Ovary (tissue), 7 donors: ENCODE measurements at regions not wholly inside any gene's neighbourhood (a gene's known extent, or its start where the extent isn't known, plus 50 kb on each side); places are given as distances from the start of the nearest gene placed in this dataset.

Experiments
- DNase-seq, 5 donors: peaks; one replicate each; pipeline ENCODE4 v3.0.0-alpha.2; 2019 to 2020
- H3K27ac ChIP-seq, 2 donors: fragments of 200-600 bp; one replicate each; pipeline versions ENCODE4 v1.5.1 to v1.8.0; 2019 to 2022
- H3K27me3 ChIP-seq: fragments of 200-600 bp; one replicate; pipeline ENCODE4 v1.8.0; 2022
- H3K36me3 ChIP-seq: fragments of 200-600 bp; sonication (generic); one replicate; pipeline ENCODE4 v1.5.1; 2019
- H3K4me1 ChIP-seq: one replicate; pipeline ENCODE4 v1.8.1; 2013; ENCODE audit warnings: mild to moderate bottlenecking, moderate library complexity; ENCODE audit not compliant: insufficient read depth
- H3K4me3 ChIP-seq: fragments of 200-600 bp; sonication (generic); one replicate; pipeline ENCODE4 v1.5.1; 2017
- H3K9me3 ChIP-seq, 2 donors: fragments of 200-600 bp in 1 of 2; sonication (generic) in 1 of 2; one replicate each; pipeline versions ENCODE4 v1.5.1 to v1.8.1; 2013 to 2019; ENCODE audit warnings: mild to moderate bottlenecking in 1 of 2, moderate library complexity in 1 of 2
- CTCF ChIP-seq, 3 donors: fragments of 450-650 bp in 2 of 3; fragments of 200-600 bp in 1 of 3; IDR thresholded peaks; one replicate each; pipeline versions ENCODE4 v1.5.1 to v1.8.0; 2016 to 2022; ENCODE audit warnings: antibody characterized with exemption in 3 of 3, mild to moderate bottlenecking in 1 of 3
- EP300 ChIP-seq: sonication (generic); formaldehyde crosslinking; IDR thresholded peaks from one replicate; pipeline ENCODE4 v1.6.1; 2017; ENCODE audit warnings: antibody characterized with exemption
- POLR2A ChIP-seq: fragments of 450-650 bp; IDR thresholded peaks from one replicate; pipeline ENCODE4 v1.6.1; 2017; ENCODE audit warnings: antibody characterized with exemption, mild to moderate bottlenecking, moderate library complexity
- WGBS, 3 donors: extraction: QIAGEN DNeasy Blood & Tissue Kit in 1 of 3; methylation state at CpG; one replicate each; pipeline versions ENCODE4 v1.1.5 to v1.1.7; 2013 to 2017; 5-methylcytosine and 5-hydroxymethylcytosine counted together
- intact Hi-C, 4 donors: fragments of 100-400 bp; cut with DNase I; formaldehyde crosslinking; loops; one replicate each; pipeline versions ENCODE4 v1.11.0 to v1.15.1; 2022 to 2023
- donor health status: DM: no; HTN: no; CAD: no; lungs with moderate emphysema.
- donor health status: DM: no; HTN: no; CAD: no.
- donor health status: Bipolar disorder and iron deficiency.
- donor health status: DM: no; HTN: no; CAD: no.
- donor health status: DM: yes; HTN: yes; CAD: no.

- WGBS, 3 donors: 67 to 76% (median 70%) methylated on average over 6 of the region's 6 CpGs
- TF ChIP-seq POLR2A (no peak), EP300 (no peak), CTCF (IDR thresholded peaks at IDR 0.05) (no peak)
- H3K4me1 ChIP-seq: no peaks in the 10 kb centered on the region
- H3K27me3 ChIP-seq: no peaks in the 10 kb centered on the region
- no peak for DNase-seq
- H3K27ac ChIP-seq: no peak overlapping the region
- H3K4me3 ChIP-seq: no peak overlapping the region
- H3K9me3 ChIP-seq: no peaks in the 10 kb centered on the region
- no peaks in the 10 kb centered on the region for H3K36me3 ChIP-seq
- intact Hi-C loops: no loop called here
Measured at GRCh38 chr16:65867276-65867960, 499.1 kb upstream of the CDH5 start.

- Histone ChIP-seq H3K36me3 (no peaks in the 10 kb centered on the region), H3K9me3 (no peaks in the 10 kb centered on the region), H3K4me1 (no peaks in the 10 kb centered on the region), H3K27me3 (no peaks in the 10 kb centered on the region), H3K4me3 (no peak overlapping the region), H3K27ac (no peak overlapping the region)
- DNase-seq: no peak
- TF ChIP-seq POLR2A (no peak), EP300 (no peak), CTCF (IDR thresholded peaks at IDR 0.05) (no peak)
- intact Hi-C loops: no loop called here
- WGBS, 3 donors: 92 to 99% (median 95%) methylated on average over 2 of the region's 2 CpGs
Measured at GRCh38 chr16:65863236-65863635, 503.3 kb upstream of the CDH5 start.

- H3K9me3 ChIP-seq: no peaks in the 10 kb centered on the region
- H3K27me3 ChIP-seq: no peaks in the 10 kb centered on the region
- H3K4me1 ChIP-seq: no peaks in the 10 kb centered on the region
- WGBS, 3 donors: 80 to 84% (median 82%) methylated on average over 3 of the region's 3 CpGs
- intact Hi-C loops: no loop called here
- no peak overlapping the region for H3K27ac ChIP-seq
- H3K4me3 ChIP-seq: no peak overlapping the region
- TF ChIP-seq EP300: no peak
- no peak for TF ChIP-seq CTCF (IDR thresholded peaks at IDR 0.05)
- TF ChIP-seq POLR2A: no peak
- no peak for DNase-seq
- H3K36me3 ChIP-seq: no peaks in the 10 kb centered on the region
Measured at GRCh38 chr16:65861131-65861731, 505.3 kb upstream of the CDH5 start.

- no peaks in the 10 kb centered on the region for H3K27me3 ChIP-seq
- no peaks in the 10 kb centered on the region for H3K4me1 ChIP-seq
- no peak overlapping the region for H3K4me3 ChIP-seq
- H3K27ac ChIP-seq: no peak overlapping the region
- no peaks in the 10 kb centered on the region for H3K9me3 ChIP-seq
- intact Hi-C loops: no loop called here
- TF ChIP-seq EP300 (no peak), CTCF (IDR thresholded peaks at IDR 0.05) (no peak), POLR2A (no peak)
- DNase-seq: no peak
- H3K36me3 ChIP-seq: no peaks in the 10 kb centered on the region
- WGBS, 3 donors: 89 to 91% (median 90%) methylated on average over 11 of the region's 11 CpGs
Measured at GRCh38 chr16:65855171-65856145, 511.0 kb upstream of the CDH5 start.
